ENCODE measurements at regions not wholly inside any gene's neighbourhood (a gene's known extent, or its start where the extent isn't known, plus 50 kb on each side); places are given as distances from the start of the nearest gene placed in this dataset.

DNA sequence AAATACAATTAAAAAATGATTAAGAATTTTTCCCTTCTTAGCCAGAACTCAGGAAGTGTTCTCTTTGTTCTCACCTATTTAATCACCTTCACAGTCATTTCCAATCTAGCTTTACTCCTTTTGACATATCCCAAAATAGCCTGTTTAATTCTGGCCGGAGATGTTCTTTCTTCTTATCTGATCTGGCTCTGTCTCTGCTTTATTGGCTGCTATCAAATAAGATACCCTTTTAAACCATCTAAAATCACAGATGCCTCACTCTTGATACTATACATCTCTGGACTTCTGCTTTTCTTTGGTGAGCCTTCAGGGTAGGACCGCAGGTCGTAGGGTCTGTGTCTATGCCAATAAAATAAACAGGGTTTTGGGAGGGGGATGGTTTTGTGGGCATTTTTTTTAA is 319.2 kb upstream of the SEMA6D start (continued):
- TF ChIP-seq, protein P1, sequence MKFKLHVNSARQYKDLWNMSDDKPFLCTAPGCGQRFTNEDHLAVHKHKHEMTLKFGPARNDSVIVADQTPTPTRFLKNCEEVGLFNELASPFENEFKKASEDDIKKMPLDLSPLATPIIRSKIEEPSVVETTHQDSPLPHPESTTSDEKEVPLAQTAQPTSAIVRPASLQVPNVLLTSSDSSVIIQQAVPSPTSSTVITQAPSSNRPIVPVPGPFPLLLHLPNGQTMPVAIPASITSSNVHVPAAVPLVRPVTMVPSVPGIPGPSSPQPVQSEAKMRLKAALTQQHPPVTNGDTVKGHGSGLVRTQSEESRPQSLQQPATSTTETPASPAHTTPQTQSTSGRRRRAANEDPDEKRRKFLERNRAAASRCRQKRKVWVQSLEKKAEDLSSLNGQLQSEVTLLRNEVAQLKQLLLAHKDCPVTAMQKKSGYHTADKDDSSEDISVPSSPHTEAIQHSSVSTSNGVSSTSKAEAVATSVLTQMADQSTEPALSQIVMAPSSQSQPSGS (IDR thresholded peaks at IDR 0.05; ENCODE audit: low read length), result no peak
- TF ChIP-seq KDM1A (IDR thresholded peaks at IDR 0.05; ENCODE audit: borderline replicate concordance, low read length), result no peak
- TF ChIP-seq POLR2A (IDR thresholded peaks at IDR 0.05; ENCODE audit: control extremely low read depth in 1 of 2, low read depth in 2 of 2, low read length in 2 of 2), result no peak
- TF ChIP-seq EZH2 (IDR thresholded peaks at IDR 0.05; ENCODE audit: low read depth, low read length, severe bottlenecking), result no peak
- no peak for TF ChIP-seq KDM4A (IDR thresholded peaks at IDR 0.05; ENCODE audit: low read depth, low read length, severe bottlenecking)

All from H1 (cell line).